Tibial nerve (tissue), 4 donors: ENCODE measurements at regions not wholly inside any gene's neighbourhood (a gene's known extent, or its start where the extent isn't known, plus 50 kb on each side); places are given as distances from the start of the nearest gene placed in this dataset.
A peak's percentile ranks its signal among the peaks of the same experiment; 100 is the strongest.

Experiments
- CTCF ChIP-seq, 5 experiments: fragments of 200-600 bp in 3 of 5; fragments of 450-650 bp in 2 of 5; sonication (generic) in 3 of 5; IDR thresholded peaks; one replicate each; pipeline ENCODE4 v1.5.1; 2016 to 2019; ENCODE audit warnings: antibody characterized with exemption in 5 of 5, mild to moderate bottlenecking in 3 of 5, moderate library complexity in 2 of 5
- EP300 ChIP-seq, 2 donors: sonication (generic); formaldehyde crosslinking; IDR thresholded peaks; one replicate each; pipeline ENCODE4 v1.6.1; 2017; ENCODE audit warnings: antibody characterized with exemption in 2 of 2, mild to moderate bottlenecking in 1 of 2
- POLR2A ChIP-seq, 2 donors: fragments of 450-650 bp; IDR thresholded peaks; one replicate each; pipeline ENCODE4 v1.6.1; 2017; ENCODE audit warnings: antibody characterized with exemption in 2 of 2, mild to moderate bottlenecking in 2 of 2, moderate library complexity in 2 of 2

GRCh38 chr4:24210332-24210902 lies 320.6 kb upstream of the PPARGC1A start:
- no peak for TF ChIP-seq POLR2A (IDR thresholded peaks at IDR 0.05)
- TF ChIP-seq CTCF (IDR thresholded peaks at IDR 0.05), result no peak
- peak; percentile 72 to 97 for TF ChIP-seq EP300 (IDR thresholded peaks at IDR 0.05)
